Sigmoid colon (tissue), 6 donors: ENCODE measurements at regions not wholly inside any gene's neighbourhood (a gene's known extent, or its start where the extent isn't known, plus 50 kb on each side); places are given as distances from the start of the nearest gene placed in this dataset.

Experiments
- DNase-seq: peaks from one replicate; pipeline ENCODE4 v3.0.0-alpha.2; 2019
- H3K27ac ChIP-seq, 4 donors: fragments of 200-600 bp; sonication (generic); one replicate each; pipeline ENCODE4 v1.5.1; 2016 to 2019; ENCODE audit warnings: mild to moderate bottlenecking in 1 of 4
- H3K27me3 ChIP-seq, 3 donors: fragments of 200-600 bp; sonication (generic); one replicate each; pipeline ENCODE4 v1.5.1; 2019; ENCODE audit warnings: mild to moderate bottlenecking in 1 of 3
- H3K36me3 ChIP-seq, 4 donors: fragments of 200-600 bp; sonication (generic); one replicate each; pipeline ENCODE4 v1.5.1; 2016 to 2019
- H3K4me1 ChIP-seq, 4 donors: fragments of 200-600 bp; sonication (generic); one replicate each; pipeline ENCODE4 v1.5.1; 2017 to 2019
- H3K4me3 ChIP-seq, 4 donors: fragments of 200-600 bp; sonication (generic); one replicate each; pipeline ENCODE4 v1.5.1; 2017 to 2019; ENCODE audit warnings: mild to moderate bottlenecking in 2 of 4, moderate library complexity in 1 of 4
- H3K9me3 ChIP-seq, 4 donors: fragments of 200-600 bp in 3 of 4; sonication (generic) in 3 of 4; one replicate each; pipeline versions ENCODE4 v1.5.1 to v1.6.1; 2013 to 2019
- EP300 ChIP-seq, 4 donors: sonication (generic); formaldehyde crosslinking; IDR thresholded peaks; one replicate each; pipeline ENCODE4 v1.6.1; 2017; ENCODE audit warnings: antibody characterized with exemption in 4 of 4
- POLR2A ChIP-seq, 2 donors: fragments of 450-650 bp; IDR thresholded peaks; one replicate each; pipeline ENCODE4 v1.6.1; 2016; ENCODE audit warnings: antibody characterized with exemption in 2 of 2, mild to moderate bottlenecking in 2 of 2, moderate library complexity in 2 of 2
- POLR2AphosphoS5 ChIP-seq, 4 donors: sonication (generic); formaldehyde crosslinking; IDR thresholded peaks; one replicate each; pipeline ENCODE4 v1.6.1; 2017; ENCODE audit warnings: antibody characterized with exemption in 4 of 4
- WGBS, 2 donors: extraction: QIAGEN DNeasy Blood & Tissue Kit; methylation state at CpG; one replicate each; pipeline ENCODE4 v1.1.7; 2013; 5-methylcytosine and 5-hydroxymethylcytosine counted together
- intact Hi-C: fragments of 100-400 bp; cut with DNase I; formaldehyde crosslinking; loops from one replicate; pipeline ENCODE4 v1.15.1; 2023
- TF ChIP-seq, protein P1 (sequence below), 4 experiments: fragments of 450-650 bp in 3 of 4; fragments of 200-600 bp in 1 of 4; IDR thresholded peaks; one replicate each; pipeline ENCODE4 v1.5.1; 2016 to 2019; ENCODE audit warnings: antibody characterized with exemption in 4 of 4, mild to moderate bottlenecking in 3 of 4, moderate library complexity in 2 of 4
- donor health status: healthy with polysubstance abuse.
- donor health status: healthy.

DNA sequence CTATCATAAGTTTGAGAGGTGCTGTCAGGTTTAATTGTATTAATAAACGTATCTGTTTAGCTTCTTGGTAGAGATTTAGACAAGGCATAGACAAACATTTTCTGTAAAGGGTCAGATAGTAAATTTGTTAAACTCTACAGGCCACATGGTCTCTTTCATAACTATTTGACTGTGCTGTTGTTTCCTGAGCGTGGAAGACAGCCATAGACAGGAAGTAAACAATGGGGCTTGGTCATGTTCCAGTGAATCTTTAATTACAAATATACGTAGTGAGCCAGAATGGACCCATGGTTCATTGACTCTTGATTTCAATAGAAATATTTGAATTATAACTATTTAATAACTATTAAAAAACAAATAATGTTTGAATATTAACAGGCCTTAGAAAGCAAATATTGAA lies 451.1 kb downstream of the SH2D4B start:
- no peak for DNase-seq
- no peaks in the 10 kb centered on the region for H3K9me3 ChIP-seq
- TF ChIP-seq POLR2AphosphoS5 (IDR thresholded peaks at IDR 0.05): no peak
- TF ChIP-seq, protein P1, sequence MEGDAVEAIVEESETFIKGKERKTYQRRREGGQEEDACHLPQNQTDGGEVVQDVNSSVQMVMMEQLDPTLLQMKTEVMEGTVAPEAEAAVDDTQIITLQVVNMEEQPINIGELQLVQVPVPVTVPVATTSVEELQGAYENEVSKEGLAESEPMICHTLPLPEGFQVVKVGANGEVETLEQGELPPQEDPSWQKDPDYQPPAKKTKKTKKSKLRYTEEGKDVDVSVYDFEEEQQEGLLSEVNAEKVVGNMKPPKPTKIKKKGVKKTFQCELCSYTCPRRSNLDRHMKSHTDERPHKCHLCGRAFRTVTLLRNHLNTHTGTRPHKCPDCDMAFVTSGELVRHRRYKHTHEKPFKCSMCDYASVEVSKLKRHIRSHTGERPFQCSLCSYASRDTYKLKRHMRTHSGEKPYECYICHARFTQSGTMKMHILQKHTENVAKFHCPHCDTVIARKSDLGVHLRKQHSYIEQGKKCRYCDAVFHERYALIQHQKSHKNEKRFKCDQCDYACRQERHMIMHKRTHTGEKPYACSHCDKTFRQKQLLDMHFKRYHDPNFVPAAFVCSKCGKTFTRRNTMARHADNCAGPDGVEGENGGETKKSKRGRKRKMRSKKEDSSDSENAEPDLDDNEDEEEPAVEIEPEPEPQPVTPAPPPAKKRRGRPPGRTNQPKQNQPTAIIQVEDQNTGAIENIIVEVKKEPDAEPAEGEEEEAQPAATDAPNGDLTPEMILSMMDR (IDR thresholded peaks at IDR 0.05): no peak
- no peak for TF ChIP-seq POLR2A (IDR thresholded peaks at IDR 0.05)
- TF ChIP-seq EP300 (IDR thresholded peaks at IDR 0.05): no peak
- H3K4me1 ChIP-seq: no peaks in the 10 kb centered on the region
- intact Hi-C loops: no loop called here
- no peaks in the 10 kb centered on the region for H3K36me3 ChIP-seq
- H3K27me3 ChIP-seq: no peaks in the 10 kb centered on the region
- no peak overlapping the region for H3K27ac ChIP-seq
- WGBS, 2 donors: 56 to 63% methylated on average over 3 of the region's 3 CpGs
- no peak overlapping the region for H3K4me3 ChIP-seq

DNA sequence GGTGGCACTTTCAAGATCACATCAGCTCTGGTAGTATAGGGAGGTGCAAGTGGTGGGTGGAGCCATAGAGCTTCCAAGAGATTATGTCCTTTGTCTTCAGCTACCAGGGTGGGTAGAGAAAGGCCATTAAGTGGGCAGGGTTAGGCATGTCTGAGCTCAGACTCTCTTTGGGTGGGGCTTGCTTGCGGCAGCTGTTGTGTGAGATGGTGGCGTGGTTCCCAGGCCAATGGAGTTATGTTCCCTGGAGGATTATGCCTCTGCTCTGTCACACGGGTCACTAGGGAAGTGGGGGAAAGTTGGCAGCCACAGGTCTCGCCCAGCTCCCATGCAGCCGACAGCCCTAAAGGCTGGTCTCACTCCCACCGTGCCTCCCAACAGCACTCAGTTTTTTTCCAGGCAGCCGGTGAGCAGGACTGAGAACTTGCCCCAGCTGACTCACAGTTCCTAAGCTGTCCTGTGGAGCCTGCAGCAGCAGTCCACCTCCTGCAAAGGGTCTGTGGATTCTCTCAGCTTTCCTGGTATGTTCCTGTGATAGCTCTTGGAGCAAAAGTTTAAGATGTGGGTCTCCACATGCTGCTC lies 459.0 kb downstream of the SH2D4B start:
- no peak overlapping the region for H3K27ac ChIP-seq
- no peaks in the 10 kb centered on the region for H3K36me3 ChIP-seq
- no peak for TF ChIP-seq EP300 (IDR thresholded peaks at IDR 0.05)
- TF ChIP-seq POLR2A (IDR thresholded peaks at IDR 0.05): no peak
- TF ChIP-seq, protein P1 (IDR thresholded peaks at IDR 0.05): no peak
- peaks cover 0 to 2% (median 0%) of the 10 kb centered on the region in 4 donors for H3K9me3 ChIP-seq
- H3K4me1 ChIP-seq: no peaks in the 10 kb centered on the region
- intact Hi-C loops: no loop called here
- WGBS, 2 donors: 18 to 74% methylated on average over 7 of the region's 7 CpGs
- no peak overlapping the region for H3K4me3 ChIP-seq
- H3K27me3 ChIP-seq: no peaks in the 10 kb centered on the region
- DNase-seq: no peak

DNA sequence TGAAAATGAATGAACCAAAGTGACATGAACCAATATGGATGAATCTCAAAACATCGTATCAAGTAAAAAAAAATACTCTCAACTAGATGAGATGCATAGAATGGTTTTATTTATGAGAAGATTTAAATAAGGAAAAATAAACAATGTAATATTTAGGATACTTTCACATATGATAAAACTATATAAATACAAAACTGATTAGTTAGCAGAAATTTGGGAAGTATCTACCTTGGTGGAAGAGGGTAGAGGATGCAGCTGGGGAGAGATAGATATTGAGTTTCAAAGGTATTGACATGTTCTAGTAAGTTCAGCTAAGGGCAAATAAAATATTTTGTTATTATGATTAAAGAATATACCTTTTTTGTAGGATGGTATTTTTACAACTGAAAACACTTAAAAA lies 463.1 kb downstream of the SH2D4B start:
- no peaks in the 10 kb centered on the region for H3K9me3 ChIP-seq
- 88 to 93% methylated on average over 1 of the region's 1 CpG for WGBS, 2 donors
- H3K4me1 ChIP-seq: no peaks in the 10 kb centered on the region
- intact Hi-C loops: no loop called here
- no peak overlapping the region for H3K27ac ChIP-seq
- H3K4me3 ChIP-seq: no peak overlapping the region
- no peaks in the 10 kb centered on the region for H3K36me3 ChIP-seq
- TF ChIP-seq POLR2A (IDR thresholded peaks at IDR 0.05): no peak
- TF ChIP-seq, protein P1 (IDR thresholded peaks at IDR 0.05): no peak
- TF ChIP-seq POLR2AphosphoS5 (IDR thresholded peaks at IDR 0.05): no peak
- TF ChIP-seq EP300 (IDR thresholded peaks at IDR 0.05): no peak
- DNase-seq: no peak
- H3K27me3 ChIP-seq: no peaks in the 10 kb centered on the region

GRCh38 chr10:81002382-81002781 lies 464.7 kb downstream of the SH2D4B start:
- WGBS, 2 donors: 57 to 75% methylated on average over 4 of the region's 4 CpGs
- Histone ChIP-seq H3K9me3 (no peaks in the 10 kb centered on the region), H3K27me3 (no peaks in the 10 kb centered on the region), H3K4me3 (no peak overlapping the region), H3K36me3 (no peaks in the 10 kb centered on the region), H3K4me1 (no peaks in the 10 kb centered on the region), H3K27ac (no peak overlapping the region)
- no peak for TF ChIP-seq EP300 (IDR thresholded peaks at IDR 0.05)
- TF ChIP-seq, protein P1 (IDR thresholded peaks at IDR 0.05): no peak
- no peak for TF ChIP-seq POLR2A (IDR thresholded peaks at IDR 0.05)
- no peak for TF ChIP-seq POLR2AphosphoS5 (IDR thresholded peaks at IDR 0.05)
- DNase-seq: no peak
- intact Hi-C loops: no loop called here

DNA sequence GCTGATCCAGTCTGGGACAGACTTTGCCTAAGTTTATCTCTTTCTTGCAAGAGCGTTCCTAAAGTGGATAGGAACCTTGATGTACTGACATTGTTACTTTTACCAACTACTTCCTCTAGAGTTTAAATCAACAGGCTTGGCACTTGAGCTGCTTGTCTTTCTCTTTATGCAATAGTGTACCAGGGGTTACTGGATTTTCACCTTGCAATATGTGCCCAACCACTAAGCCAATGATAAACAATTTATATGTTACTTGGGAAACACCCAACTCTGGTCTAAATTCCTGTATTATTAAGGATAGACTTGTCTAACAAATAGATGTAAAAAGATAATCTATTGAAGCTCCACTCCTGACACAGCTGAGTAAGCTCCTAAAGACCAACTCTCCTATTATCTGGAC lies 470.2 kb downstream of the SH2D4B start:
- H3K27me3 ChIP-seq: no peaks in the 10 kb centered on the region
- TF ChIP-seq POLR2A (IDR thresholded peaks at IDR 0.05) (no peak), POLR2AphosphoS5 (IDR thresholded peaks at IDR 0.05) (no peak), EP300 (IDR thresholded peaks at IDR 0.05) (no peak)
- TF ChIP-seq, protein P1 (IDR thresholded peaks at IDR 0.05): no peak
- WGBS, 2 donors: 78 to 92% methylated on average over 1 of the region's 1 CpG
- intact Hi-C loops: no loop called here
- H3K4me3 ChIP-seq: no peak overlapping the region
- no peak overlapping the region for H3K27ac ChIP-seq
- no peak for DNase-seq
- H3K36me3 ChIP-seq: no peaks in the 10 kb centered on the region
- no peaks in the 10 kb centered on the region for H3K9me3 ChIP-seq
- H3K4me1 ChIP-seq: no peaks in the 10 kb centered on the region
